HCT116 (cell line): ENCODE measurements at regions not wholly inside any gene's neighbourhood (a gene's known extent, or its start where the extent isn't known, plus 50 kb on each side); places are given as distances from the start of the nearest gene placed in this dataset.

Source experiments
- CBX3 ChIP-seq: IDR thresholded peaks from 2 replicates; pipeline ENCODE4 v1.6.1; 2012; ENCODE audit warnings: low read depth
- CEBPB ChIP-seq: IDR thresholded peaks from 2 replicates; pipeline ENCODE4 v1.6.1; 2012; ENCODE audit warnings: low read depth
- EGR1 ChIP-seq: IDR thresholded peaks from 2 replicates; pipeline ENCODE4 v1.6.1; 2012; ENCODE audit warnings: low read depth
- ELF1 ChIP-seq: IDR thresholded peaks from 2 replicates; pipeline ENCODE4 v1.6.1; 2012; ENCODE audit warnings: low read depth, borderline replicate concordance
- EZH2 ChIP-seq: fragments of 200-600 bp; sonication (generic); IDR thresholded peaks from 2 replicates; pipeline ENCODE4 v1.6.1; 2017; ENCODE audit warnings: antibody characterized with exemption, mixed run types
- POLR2A ChIP-seq: IDR thresholded peaks from 2 replicates; pipeline ENCODE4 v1.7.0; 2011; ENCODE audit warnings: borderline replicate concordance; ENCODE audit not compliant: insufficient read depth, insufficient read length; ENCODE audit errors: extremely low read depth
- REST ChIP-seq: IDR thresholded peaks from 2 replicates; pipeline ENCODE4 v1.6.1; 2012; ENCODE audit warnings: low read depth
- SIN3A ChIP-seq: IDR thresholded peaks from 2 replicates; pipeline ENCODE4 v1.6.1; 2012; ENCODE audit warnings: low read depth
- SP1 ChIP-seq: IDR thresholded peaks from 2 replicates; pipeline ENCODE4 v1.6.1; 2012; ENCODE audit warnings: low read depth
- TCF7L2 ChIP-seq: IDR thresholded peaks from 2 replicates; pipeline ENCODE4 v1.7.0; 2011; ENCODE audit warnings: borderline replicate concordance, inconsistent platforms; ENCODE audit not compliant: insufficient read depth, insufficient read length; ENCODE audit errors: extremely low read depth
- YY1 ChIP-seq: IDR thresholded peaks from 2 replicates; pipeline ENCODE4 v1.6.1; 2011; ENCODE audit warnings: low read length, low read depth, moderate library complexity, mild to moderate bottlenecking; ENCODE audit not compliant: insufficient replicate concordance; ENCODE audit errors: extremely low read depth
- ZFX ChIP-seq: fragments of 450-650 bp; IDR thresholded peaks from 2 replicates; pipeline ENCODE4 v1.6.1; 2017

GRCh38 chr12:34287986-34288962, 266.0 kb downstream of the ALG10 start (continued):
- TF ChIP-seq REST (no peak), TCF7L2 (no peak), EZH2 (no peak), EGR1 (no peak), ELF1 (no peak), YY1 (no peak), SP1 (no peak), CEBPB (no peak), ZFX (no peak), POLR2A (no peak), SIN3A (no peak), CBX3 (no peak)
